SK-N-SH (cell line): ENCODE measurements at regions not wholly inside any gene's neighbourhood (a gene's known extent, or its start where the extent isn't known, plus 50 kb on each side); places are given as distances from the start of the nearest gene placed in this dataset.

ENCODE experiments used
- FOXJ3 ChIP-seq: sonication (generic); formaldehyde crosslinking; IDR thresholded peaks from 2 replicates; pipeline ENCODE4 v1.5.1; 2020; ENCODE audit warnings: mild to moderate bottlenecking, missing genetic modification reagents
- GABPA ChIP-seq: IDR thresholded peaks from 2 replicates; pipeline ENCODE4 v1.4.0; 2012; ENCODE audit warnings: low read depth, mild to moderate bottlenecking
- GATA2 ChIP-seq: sonication (generic); formaldehyde crosslinking; IDR thresholded peaks from 2 replicates; pipeline ENCODE4 v1.5.0; 2020; ENCODE audit warnings: mild to moderate bottlenecking, missing genetic modification reagents
- MXI1 ChIP-seq: IDR thresholded peaks from 2 replicates; pipeline ENCODE4 v1.6.1; 2012; ENCODE audit warnings: mild to moderate bottlenecking, low read depth, low read length, improper control_type of control experiment
- POLR2AphosphoS5 ChIP-seq: IDR thresholded peaks from 2 replicates; pipeline ENCODE4 v1.6.1; 2012; ENCODE audit warnings: low read depth, low read length
- SIN3A ChIP-seq: IDR thresholded peaks from 2 replicates; pipeline ENCODE4 v1.6.1; 2012; ENCODE audit warnings: low read depth, mild to moderate bottlenecking, low read length, moderate library complexity, borderline replicate concordance
- TF ChIP-seq, protein P1 (sequence below): fragments of 200-600 bp; sonication (generic); IDR thresholded peaks from 2 replicates; pipeline ENCODE4 v1.6.1; 2017; ENCODE audit warnings: antibody characterized with exemption, mild to moderate bottlenecking, moderate library complexity
- TF ChIP-seq, protein P2 (sequence below): IDR thresholded peaks from 2 replicates; pipeline ENCODE4 v1.4.0; 2012; ENCODE audit warnings: low read depth

DNA sequence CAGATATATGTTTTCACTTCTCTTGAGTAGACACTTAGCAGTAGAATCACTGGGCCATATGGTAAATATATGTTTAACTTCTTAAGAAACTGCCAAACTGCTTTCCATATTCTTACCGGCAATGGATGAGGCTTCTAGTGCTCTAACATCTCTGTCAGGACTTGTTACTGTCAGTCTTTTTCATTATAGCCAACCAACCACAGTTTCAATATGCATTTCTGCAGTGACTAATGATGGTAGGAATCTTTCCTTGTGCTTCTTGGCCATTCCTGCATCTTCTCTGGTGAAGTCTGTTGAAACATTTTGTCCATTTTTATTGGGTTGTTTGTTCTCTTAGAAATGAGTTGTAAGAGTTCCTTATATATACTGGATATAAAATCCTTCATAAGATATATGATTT is 66.0 kb upstream of the SYNDIG1 start:
- TF ChIP-seq, protein P1, sequence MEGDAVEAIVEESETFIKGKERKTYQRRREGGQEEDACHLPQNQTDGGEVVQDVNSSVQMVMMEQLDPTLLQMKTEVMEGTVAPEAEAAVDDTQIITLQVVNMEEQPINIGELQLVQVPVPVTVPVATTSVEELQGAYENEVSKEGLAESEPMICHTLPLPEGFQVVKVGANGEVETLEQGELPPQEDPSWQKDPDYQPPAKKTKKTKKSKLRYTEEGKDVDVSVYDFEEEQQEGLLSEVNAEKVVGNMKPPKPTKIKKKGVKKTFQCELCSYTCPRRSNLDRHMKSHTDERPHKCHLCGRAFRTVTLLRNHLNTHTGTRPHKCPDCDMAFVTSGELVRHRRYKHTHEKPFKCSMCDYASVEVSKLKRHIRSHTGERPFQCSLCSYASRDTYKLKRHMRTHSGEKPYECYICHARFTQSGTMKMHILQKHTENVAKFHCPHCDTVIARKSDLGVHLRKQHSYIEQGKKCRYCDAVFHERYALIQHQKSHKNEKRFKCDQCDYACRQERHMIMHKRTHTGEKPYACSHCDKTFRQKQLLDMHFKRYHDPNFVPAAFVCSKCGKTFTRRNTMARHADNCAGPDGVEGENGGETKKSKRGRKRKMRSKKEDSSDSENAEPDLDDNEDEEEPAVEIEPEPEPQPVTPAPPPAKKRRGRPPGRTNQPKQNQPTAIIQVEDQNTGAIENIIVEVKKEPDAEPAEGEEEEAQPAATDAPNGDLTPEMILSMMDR, result no peak
- TF ChIP-seq SIN3A (no peak), MXI1 (no peak), FOXJ3 (CRISPR knock-in tag) (no peak), POLR2AphosphoS5 (no peak), GATA2 (CRISPR knock-in tag) (no peak), GABPA (no peak)
- TF ChIP-seq, protein P2, sequence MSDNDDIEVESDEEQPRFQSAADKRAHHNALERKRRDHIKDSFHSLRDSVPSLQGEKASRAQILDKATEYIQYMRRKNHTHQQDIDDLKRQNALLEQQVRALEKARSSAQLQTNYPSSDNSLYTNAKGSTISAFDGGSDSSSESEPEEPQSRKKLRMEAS, result no peak
